ENCODE measurements at regions not wholly inside any gene's neighbourhood (a gene's known extent, or its start where the extent isn't known, plus 50 kb on each side); places are given as distances from the start of the nearest gene placed in this dataset.
"Not testable (repeated sequence)": the region's sequence is repeated elsewhere in the genome, so short reads cannot be mapped to it uniquely, and the experiment has no call there.

DNA sequence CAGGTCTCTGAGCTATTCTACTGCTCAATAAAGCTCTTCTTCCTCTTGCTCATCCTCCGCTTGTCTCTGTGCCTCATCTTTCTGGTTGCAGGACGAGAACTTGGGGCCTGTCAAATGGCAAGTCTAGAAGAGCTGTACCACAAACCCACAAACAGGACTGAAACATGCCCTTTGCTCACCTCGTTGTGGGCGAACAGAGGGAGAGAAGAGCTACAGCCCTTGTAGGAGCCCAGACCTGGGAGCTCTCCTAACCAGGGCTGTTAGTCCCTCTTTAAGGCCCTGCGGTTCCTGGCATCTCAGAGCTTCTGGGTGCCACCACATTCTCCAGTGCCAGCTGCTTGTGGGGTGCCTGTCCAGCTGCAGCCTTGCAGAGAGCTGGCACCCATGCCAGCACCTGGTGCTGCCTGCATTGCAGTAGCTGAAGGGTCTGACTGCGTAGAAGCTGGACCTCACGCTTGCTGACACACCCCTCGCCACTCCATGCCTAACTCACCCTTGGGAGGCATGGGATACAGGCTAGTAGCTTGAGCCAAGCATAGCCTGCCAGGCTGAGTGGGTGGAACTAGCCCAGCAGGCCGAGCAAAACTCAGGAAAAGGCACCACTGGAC, 313.4 kb downstream of the ANKRD30B start:
- dilution Hi-C loops (cut with HindIII; ENCODE audit: low sequenced_read_pairs, unreplicated experiment); H3K9me1 ChIP-seq (ENCODE audit: insufficient read depth, low read length); H3K4me1 ChIP-seq (ENCODE audit: control insufficient read depth, insufficient read depth, low read length); H3K56ac ChIP-seq (ENCODE audit: extremely low read depth, insufficient read depth, low read length); H3K4me2 ChIP-seq (ENCODE audit: low read depth, low read length); H2BK120ac ChIP-seq (ENCODE audit: low read depth, low read length); DNase-seq; H4K91ac ChIP-seq (ENCODE audit: insufficient read depth, low read depth, low read length); H3K36me3 ChIP-seq (ENCODE audit: control insufficient read depth, insufficient read depth, low read length); H3K9ac ChIP-seq (ENCODE audit: low read depth, low read length); H3K9me3 ChIP-seq (ENCODE audit: control insufficient read depth, insufficient read depth, low read length); H2BK20ac ChIP-seq (ENCODE audit: low read depth, low read length); H2AK9ac ChIP-seq (replicated peaks; ENCODE audit: low read depth, low read length, poor library complexity); intact Hi-C loops (cut with micrococcal nuclease); ATAC-seq (ENCODE audit: low read depth); BruUV-seq (replicated peaks); H3K23ac ChIP-seq (ENCODE audit: low read depth, low read length); H4K20me1 ChIP-seq (ENCODE audit: insufficient read depth, low read length); H3K27me3 ChIP-seq (ENCODE audit: control insufficient read depth, insufficient read depth, low read length); H4K5ac ChIP-seq (ENCODE audit: low read depth, low read length); H4K8ac ChIP-seq (ENCODE audit: low read depth in 2 of 2, low read length in 2 of 2); POLR2A ChIA-PET (ENCODE audit: unreplicated experiment); CTCF ChIA-PET; H3K4ac ChIP-seq (ENCODE audit: low read depth, low read length); H3K79me1 ChIP-seq (ENCODE audit: low read depth in 1 of 2, low read length in 2 of 2); H2AK5ac ChIP-seq (ENCODE audit: low read depth, low read length); H3K18ac ChIP-seq (ENCODE audit: low read depth, low read length); H2BK15ac ChIP-seq (ENCODE audit: low read depth, low read length); H2BK5ac ChIP-seq (ENCODE audit: low read depth, low read length, poor library complexity, severe bottlenecking); H3K27ac ChIP-seq (ENCODE audit: insufficient read depth, low read length); H2AFZ ChIP-seq (replicated peaks; ENCODE audit: low read length, poor library complexity); H3K4me3 ChIP-seq (ENCODE audit: insufficient read depth, low read depth, low read length); H3K14ac ChIP-seq (replicated peaks; ENCODE audit: low read depth, low read length); in situ Hi-C loops (cut with MboI; ENCODE audit: low sequenced_read_pairs): not testable (repeated sequence)
- WGBS, 2 experiments (ENCODE audit: extremely low coverage in 2 of 2, insufficient read length in 1 of 2) = 33% methylated on average over 1 of the region's 9 CpGs; no CpG with 5 or more reads in 1 of the 2 experiments

DNA sequence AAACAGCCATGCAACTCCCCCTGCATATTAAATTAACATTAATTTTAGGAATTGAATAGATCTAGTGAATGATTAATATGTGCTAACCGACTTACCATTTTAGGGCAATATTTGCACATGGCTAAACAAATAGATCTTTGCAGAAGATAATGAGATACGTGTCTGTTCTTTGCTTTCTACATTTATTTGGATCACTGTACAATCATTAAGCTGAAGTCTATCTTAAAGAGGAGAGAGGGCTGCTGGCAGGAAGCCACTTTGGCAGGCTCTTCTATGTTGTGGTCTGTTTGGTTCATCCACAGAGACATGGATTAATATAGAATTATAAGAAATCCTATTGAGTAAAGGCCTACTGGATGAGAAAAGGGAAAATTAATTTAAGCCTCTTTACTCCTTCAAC, 318.5 kb downstream of the ANKRD30B start:
- in situ Hi-C loops (cut with MboI; ENCODE audit: low sequenced_read_pairs); H2AK5ac ChIP-seq (ENCODE audit: low read depth, low read length); H3K23ac ChIP-seq (ENCODE audit: low read depth, low read length); H3K4me1 ChIP-seq (ENCODE audit: control insufficient read depth, insufficient read depth, low read length); H3K4me3 ChIP-seq (ENCODE audit: insufficient read depth, low read depth, low read length); ATAC-seq (ENCODE audit: low read depth); H3K18ac ChIP-seq (ENCODE audit: low read depth, low read length); H3K36me3 ChIP-seq (ENCODE audit: control insufficient read depth, insufficient read depth, low read length); H4K91ac ChIP-seq (ENCODE audit: insufficient read depth, low read depth, low read length); H3K56ac ChIP-seq (ENCODE audit: extremely low read depth, insufficient read depth, low read length); H3K4ac ChIP-seq (ENCODE audit: low read depth, low read length); H3K9me3 ChIP-seq (ENCODE audit: control insufficient read depth, insufficient read depth, low read length); DNase-seq; BruUV-seq (replicated peaks); H2BK20ac ChIP-seq (ENCODE audit: low read depth, low read length); H2AFZ ChIP-seq (replicated peaks; ENCODE audit: low read length, poor library complexity); H4K5ac ChIP-seq (ENCODE audit: low read depth, low read length); H2BK15ac ChIP-seq (ENCODE audit: low read depth, low read length); H3K27me3 ChIP-seq (ENCODE audit: control insufficient read depth, insufficient read depth, low read length); H4K20me1 ChIP-seq (ENCODE audit: insufficient read depth, low read length); H2AK9ac ChIP-seq (replicated peaks; ENCODE audit: low read depth, low read length, poor library complexity); H2BK5ac ChIP-seq (ENCODE audit: low read depth, low read length, poor library complexity, severe bottlenecking); H2BK120ac ChIP-seq (ENCODE audit: low read depth, low read length); dilution Hi-C loops (cut with HindIII; ENCODE audit: low sequenced_read_pairs, unreplicated experiment); intact Hi-C loops (cut with micrococcal nuclease); POLR2A ChIA-PET (ENCODE audit: unreplicated experiment); H4K8ac ChIP-seq (ENCODE audit: low read depth in 2 of 2, low read length in 2 of 2); H3K79me1 ChIP-seq (ENCODE audit: low read depth in 1 of 2, low read length in 2 of 2); H3K4me2 ChIP-seq (ENCODE audit: low read depth, low read length); H3K27ac ChIP-seq (ENCODE audit: insufficient read depth, low read length); H3K9ac ChIP-seq (ENCODE audit: low read depth, low read length); H3K14ac ChIP-seq (replicated peaks; ENCODE audit: low read depth, low read length); CTCF ChIA-PET; H3K9me1 ChIP-seq (ENCODE audit: insufficient read depth, low read length): not testable (repeated sequence)
- WGBS, 2 experiments (ENCODE audit: extremely low coverage in 2 of 2, insufficient read length in 1 of 2) = no CpG with 5 or more reads among the region's 2 CpGs
